Hematopoietic multipotent progenitor cell (in vitro differentiated cells): ENCODE measurements at regions not wholly inside any gene's neighbourhood (a gene's known extent, or its start where the extent isn't known, plus 50 kb on each side); places are given as distances from the start of the nearest gene placed in this dataset.
"Not testable (repeated sequence)": the region's sequence is repeated elsewhere in the genome, so short reads cannot be mapped to it uniquely, and the experiment has no call there.

Source experiments
- DNase-seq, 3 donors: peaks; one replicate each; pipeline ENCODE4 v3.0.0-alpha.2; 2011 to 2015; ENCODE audit warnings: low read depth in 2 of 3, low spot score in 2 of 3

GRCh38 chr14:103186909-103187586 is 63.8 kb downstream of the TNFAIP2 start:
- DNase-seq: no peak

GRCh38 chr14:103187911-103188310 is 64.7 kb downstream of the TNFAIP2 start:
- no peak for DNase-seq

- peak in 2 of 3 donors; percentile 56 to 67 for DNase-seq
Observed at GRCh38 chr14:103188810-103189480, 65.7 kb downstream of the TNFAIP2 start.

GRCh38 chr14:103189481-103190470 is 66.5 kb downstream of the TNFAIP2 start:
- DNase-seq: no peak

- no peak for DNase-seq
Observed at GRCh38 chr14:103190741-103191140, 67.5 kb downstream of the TNFAIP2 start.

- no peak for DNase-seq
Observed at GRCh38 chr14:103191844-103192243, 68.6 kb downstream of the TNFAIP2 start.

GRCh38 chr14:103192246-103192840 is 69.1 kb downstream of the TNFAIP2 start:
- no peak for DNase-seq

GRCh38 chr14:103192861-103193260 is 69.6 kb downstream of the TNFAIP2 start:
- DNase-seq: not testable (repeated sequence)

- DNase-seq: not testable (repeated sequence)
Observed at GRCh38 chr14:103193491-103193890, 70.2 kb downstream of the TNFAIP2 start.

- DNase-seq: no peak
Observed at GRCh38 chr14:103194256-103195045, 71.2 kb downstream of the TNFAIP2 start.

- DNase-seq: no peak
Observed at GRCh38 chr14:103195828-103196615, 72.8 kb downstream of the TNFAIP2 start.

- DNase-seq: no peak
Observed at GRCh38 chr14:103196716-103197115, 73.5 kb downstream of the TNFAIP2 start.

GRCh38 chr14:103198131-103199105 is 75.2 kb downstream of the TNFAIP2 start:
- no peak for DNase-seq

- DNase-seq: no peak
Observed at GRCh38 chr14:103199124-103199523, 75.9 kb downstream of the TNFAIP2 start.

GRCh38 chr14:103201801-103202200 is 78.5 kb downstream of the TNFAIP2 start:
- no peak for DNase-seq

GRCh38 chr14:103204852-103205540 is 81.7 kb downstream of the TNFAIP2 start:
- no peak for DNase-seq

GRCh38 chr14:103205541-103205906 is 82.3 kb downstream of the TNFAIP2 start:
- no peak for DNase-seq
